GM12872 (cell line): ENCODE measurements at regions not wholly inside any gene's neighbourhood (a gene's known extent, or its start where the extent isn't known, plus 50 kb on each side); places are given as distances from the start of the nearest gene placed in this dataset.

Experiments
- TF ChIP-seq, protein P1 (sequence below): IDR thresholded peaks from 3 replicates; pipeline ENCODE4 v1.5.1; 2011; ENCODE audit warnings: low read depth, mild to moderate bottlenecking, low read length, moderate library complexity; ENCODE audit not compliant: insufficient read depth

- TF ChIP-seq, protein P1, sequence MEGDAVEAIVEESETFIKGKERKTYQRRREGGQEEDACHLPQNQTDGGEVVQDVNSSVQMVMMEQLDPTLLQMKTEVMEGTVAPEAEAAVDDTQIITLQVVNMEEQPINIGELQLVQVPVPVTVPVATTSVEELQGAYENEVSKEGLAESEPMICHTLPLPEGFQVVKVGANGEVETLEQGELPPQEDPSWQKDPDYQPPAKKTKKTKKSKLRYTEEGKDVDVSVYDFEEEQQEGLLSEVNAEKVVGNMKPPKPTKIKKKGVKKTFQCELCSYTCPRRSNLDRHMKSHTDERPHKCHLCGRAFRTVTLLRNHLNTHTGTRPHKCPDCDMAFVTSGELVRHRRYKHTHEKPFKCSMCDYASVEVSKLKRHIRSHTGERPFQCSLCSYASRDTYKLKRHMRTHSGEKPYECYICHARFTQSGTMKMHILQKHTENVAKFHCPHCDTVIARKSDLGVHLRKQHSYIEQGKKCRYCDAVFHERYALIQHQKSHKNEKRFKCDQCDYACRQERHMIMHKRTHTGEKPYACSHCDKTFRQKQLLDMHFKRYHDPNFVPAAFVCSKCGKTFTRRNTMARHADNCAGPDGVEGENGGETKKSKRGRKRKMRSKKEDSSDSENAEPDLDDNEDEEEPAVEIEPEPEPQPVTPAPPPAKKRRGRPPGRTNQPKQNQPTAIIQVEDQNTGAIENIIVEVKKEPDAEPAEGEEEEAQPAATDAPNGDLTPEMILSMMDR = no peak
These were observed 411.2 kb downstream of the TLL1 start for GRCh38 chr4:166284221-166284620.

DNA sequence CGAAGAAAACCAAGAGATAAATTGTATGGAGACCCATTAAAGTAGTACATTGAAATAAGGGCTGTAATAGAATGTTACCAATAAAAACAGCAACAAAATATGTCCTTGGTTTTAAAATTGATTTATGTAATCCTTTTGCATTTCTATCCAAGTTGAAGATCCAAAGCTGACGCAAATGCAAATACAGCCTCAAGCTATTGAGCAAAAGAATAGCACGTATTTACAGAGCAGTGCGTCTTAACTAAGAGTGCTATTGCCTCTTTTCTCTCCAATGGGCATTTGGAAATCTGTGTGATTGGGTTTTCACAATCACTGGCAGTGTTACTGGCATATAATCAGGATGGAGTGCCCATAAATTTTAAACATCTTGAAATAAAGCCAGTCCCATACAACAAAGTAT lies 417.4 kb downstream of the TLL1 start:
- TF ChIP-seq, protein P1 = no peak

- TF ChIP-seq, protein P1 = no peak
These were observed 420.5 kb downstream of the TLL1 start for GRCh38 chr4:166293556-166293955.

DNA sequence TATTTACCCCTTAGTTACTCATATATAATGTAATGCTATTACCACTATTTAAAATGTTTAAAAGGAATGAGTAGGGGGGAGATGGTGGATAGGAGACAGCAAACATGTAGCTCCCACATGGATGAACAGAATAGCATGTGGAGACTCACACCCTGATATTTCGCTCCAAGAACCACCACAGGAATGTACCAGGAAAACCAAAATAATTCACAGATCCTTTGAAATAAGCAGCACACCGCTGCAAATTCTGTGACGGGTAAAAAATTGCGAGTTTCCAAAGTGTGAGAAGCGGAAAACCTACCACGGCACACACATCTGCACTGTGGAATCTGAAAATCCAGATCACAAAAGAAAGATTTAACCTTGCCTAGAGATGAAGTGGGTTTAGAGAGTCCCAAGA lies 428.2 kb downstream of the TLL1 start:
- TF ChIP-seq, protein P1 = no peak

GRCh38 chr4:166308647-166309046 lies 435.6 kb downstream of the TLL1 start:
- TF ChIP-seq, protein P1 = no peak

DNA sequence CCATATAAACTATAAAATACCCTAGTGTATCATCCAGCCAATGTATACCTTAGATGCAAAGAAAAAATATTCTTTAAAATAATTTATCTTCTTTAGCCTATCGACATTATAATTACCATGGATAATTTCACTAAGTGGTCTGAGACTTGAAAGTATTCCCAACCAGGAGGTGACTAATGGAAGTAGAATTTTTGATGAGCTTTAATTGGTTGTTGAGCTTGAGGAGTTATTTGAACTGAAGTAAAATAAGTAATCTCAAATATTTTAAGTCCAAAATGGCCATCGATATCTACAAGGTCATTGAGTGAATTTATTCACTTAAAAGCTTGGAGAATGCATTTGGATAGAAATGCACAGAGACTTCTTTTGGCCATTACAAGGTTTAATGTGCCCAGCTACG lies 436.2 kb downstream of the TLL1 start:
- TF ChIP-seq, protein P1 = no peak

DNA sequence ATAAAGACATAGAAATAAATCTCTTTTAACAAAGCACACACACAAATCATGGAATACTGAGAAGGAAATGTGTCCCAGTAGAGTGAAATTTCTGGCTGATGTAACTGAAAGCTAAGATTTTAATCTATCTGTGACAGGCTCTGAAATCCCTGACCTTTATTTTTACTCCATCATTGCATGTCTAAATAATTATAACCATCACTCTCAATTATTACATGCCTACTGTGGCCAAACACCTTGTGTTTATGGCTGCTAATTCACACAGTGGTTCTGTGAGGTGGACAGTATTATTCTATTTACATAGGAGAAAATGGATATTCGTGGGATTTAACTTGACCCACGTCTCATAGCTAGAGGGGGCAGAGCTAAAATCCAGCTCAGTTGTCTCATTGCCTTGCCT lies 438.1 kb downstream of the TLL1 start:
- TF ChIP-seq, protein P1 = no peak

DNA sequence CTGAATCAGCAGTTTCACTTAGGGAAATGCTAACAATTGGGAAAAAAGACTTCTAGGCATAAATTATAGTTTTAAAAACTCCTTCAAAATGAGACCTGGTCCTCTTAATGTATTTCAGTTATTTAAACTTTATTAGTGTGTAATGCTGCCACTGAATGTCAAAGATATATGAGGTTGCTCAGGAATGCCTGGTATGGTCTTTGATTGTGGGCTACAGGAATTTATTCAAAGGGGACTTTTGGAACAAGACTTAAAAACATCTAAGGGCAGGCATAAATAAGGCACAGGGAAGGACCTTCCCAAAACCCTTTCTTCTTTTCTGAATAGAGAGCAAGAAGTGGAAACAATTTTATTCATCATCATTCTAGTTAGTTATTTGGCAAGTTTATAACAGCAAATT lies 439.1 kb downstream of the TLL1 start:
- TF ChIP-seq, protein P1 = no peak
